HG03558 (cell line): ENCODE measurements at regions not wholly inside any gene's neighbourhood (a gene's known extent, or its start where the extent isn't known, plus 50 kb on each side); places are given as distances from the start of the nearest gene placed in this dataset.
"Not testable (repeated sequence)": the region's sequence is repeated elsewhere in the genome, so short reads cannot be mapped to it uniquely, and the experiment has no call there.

Source experiments
- ATAC-seq: cut with Tn5 transposase; IDR thresholded peaks from one replicate; pipeline ENCODE4 v1.9.1; 2021; ENCODE audit warnings: moderate number of reproducible peaks; ENCODE audit not compliant: unreplicated experiment; ENCODE audit errors: extremely low read depth

DNA sequence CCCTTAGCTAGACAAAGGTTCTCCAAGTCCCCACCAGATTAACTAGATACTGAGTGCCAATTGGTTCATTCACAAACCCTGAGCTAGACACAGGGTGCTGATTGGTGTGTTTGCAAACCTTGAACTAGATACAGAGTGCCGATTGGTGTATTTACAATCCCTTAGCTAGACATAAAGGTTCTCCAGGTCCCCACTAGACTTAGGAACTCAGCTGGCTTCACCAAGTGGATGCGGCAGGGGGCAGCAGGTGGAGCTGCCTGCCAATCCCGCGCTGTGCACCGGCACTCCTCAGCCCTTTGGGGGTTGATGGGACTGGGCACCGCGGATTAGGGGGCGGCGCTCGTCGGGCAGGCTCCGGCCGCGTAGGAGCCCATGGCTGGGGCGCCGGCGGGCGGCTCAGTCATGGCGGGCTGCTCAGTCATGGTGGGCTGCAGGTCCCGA is 157.6 kb downstream of the KLRB1 start:
- ATAC-seq: not testable (repeated sequence)

DNA sequence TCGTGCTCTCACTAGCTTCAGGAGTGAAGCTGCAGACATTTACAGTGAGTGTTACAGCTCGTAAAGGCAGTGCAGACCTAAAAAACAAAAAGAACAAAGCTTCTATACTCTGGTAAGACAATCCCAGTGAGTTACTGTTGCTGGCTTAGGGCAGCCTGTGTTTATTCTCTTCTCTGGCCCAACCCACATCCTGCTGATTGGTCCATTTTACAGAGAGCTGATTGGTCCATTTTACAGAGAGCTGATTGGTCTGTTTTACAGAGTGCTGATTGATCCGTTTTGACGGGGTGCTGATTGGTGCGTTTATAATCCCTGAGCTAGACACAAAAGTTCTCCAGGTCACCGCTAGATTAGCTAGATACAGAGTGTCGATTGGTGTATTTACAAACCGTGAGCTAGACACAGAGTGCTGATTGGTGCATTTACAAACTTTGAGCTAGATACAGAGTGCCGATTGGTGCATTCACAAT is 158.0 kb downstream of the KLRB1 start:
- not testable (repeated sequence) for ATAC-seq

DNA sequence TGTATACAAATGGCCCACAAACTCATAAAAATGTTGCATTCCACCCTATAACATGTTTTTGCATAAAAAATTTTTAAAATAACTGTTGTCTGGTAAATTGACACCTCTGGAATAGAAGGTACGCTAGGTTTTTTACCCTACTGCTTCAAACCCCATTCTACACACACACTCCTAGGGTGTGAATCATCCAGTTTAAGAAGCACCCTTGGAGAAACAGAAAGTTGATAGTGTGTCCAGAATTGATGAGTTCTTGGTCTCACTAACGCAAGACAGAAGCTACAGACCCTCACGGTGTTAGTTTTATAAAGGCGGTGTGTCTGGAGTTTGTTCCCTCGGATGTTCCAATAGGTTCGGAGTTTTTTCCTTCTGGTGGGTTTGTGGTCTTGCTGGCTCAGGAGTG is 158.5 kb downstream of the KLRB1 start:
- no peak for ATAC-seq

DNA sequence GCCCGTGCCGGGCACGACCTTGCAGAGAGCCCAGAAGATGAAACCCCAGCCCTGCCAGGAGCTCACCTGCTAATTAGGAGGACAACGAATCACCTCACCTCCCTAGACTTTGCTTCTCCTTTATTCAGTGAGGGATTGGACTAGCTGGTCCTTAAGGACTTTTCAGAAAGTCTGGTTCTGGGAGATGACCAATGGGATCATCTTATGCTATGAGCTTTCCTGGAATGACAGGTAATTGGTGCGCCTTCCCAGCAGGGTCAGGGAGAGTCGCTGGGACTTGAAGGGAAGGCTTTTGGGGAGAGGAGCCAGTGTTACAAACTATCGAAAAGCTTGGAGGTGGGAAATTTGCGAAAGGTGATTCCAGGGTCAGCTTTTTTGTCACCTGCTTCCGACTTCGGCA is 159.1 kb downstream of the KLRB1 start:
- ATAC-seq: not testable (repeated sequence)

DNA sequence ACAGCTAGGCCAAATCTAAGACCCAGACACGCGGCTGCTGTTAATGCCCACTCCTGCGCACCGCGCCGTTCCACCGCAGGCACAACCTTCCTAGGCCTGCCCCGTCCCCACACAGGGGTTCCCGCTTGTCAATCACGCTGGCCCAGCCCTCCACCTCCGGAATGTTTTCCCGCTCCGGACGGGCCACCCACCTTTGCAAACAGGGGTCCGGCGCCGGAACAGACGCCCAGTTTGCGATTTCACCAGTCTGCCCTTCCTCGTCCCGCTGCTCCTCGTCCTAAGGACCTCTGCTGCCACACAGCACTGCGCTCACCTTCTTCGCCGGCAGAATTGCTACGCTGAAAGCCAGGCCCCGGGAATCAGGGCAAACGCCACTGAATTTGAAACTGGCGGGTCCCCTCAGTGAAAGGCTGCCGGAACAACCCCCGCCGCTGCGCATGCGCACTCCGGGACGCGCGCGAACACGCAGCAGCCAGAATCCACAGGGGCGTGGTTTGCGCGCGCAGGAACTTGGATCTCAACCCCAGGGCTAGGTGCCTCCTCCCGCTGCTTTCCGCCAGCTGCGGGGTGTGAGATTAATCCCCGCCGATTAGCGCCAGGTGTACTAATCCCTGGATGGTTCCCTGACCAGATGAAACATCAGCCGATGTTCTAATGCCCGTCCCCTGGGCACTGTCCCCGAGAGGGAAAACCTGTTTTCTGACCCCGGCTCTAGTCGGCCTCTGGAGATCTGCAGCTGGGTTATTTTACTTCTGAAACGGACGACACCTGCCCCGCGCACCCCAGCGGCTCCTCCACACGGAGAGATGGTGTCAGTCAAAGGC is 159.7 kb downstream of the KLRB1 start:
- not testable (repeated sequence) for ATAC-seq

DNA sequence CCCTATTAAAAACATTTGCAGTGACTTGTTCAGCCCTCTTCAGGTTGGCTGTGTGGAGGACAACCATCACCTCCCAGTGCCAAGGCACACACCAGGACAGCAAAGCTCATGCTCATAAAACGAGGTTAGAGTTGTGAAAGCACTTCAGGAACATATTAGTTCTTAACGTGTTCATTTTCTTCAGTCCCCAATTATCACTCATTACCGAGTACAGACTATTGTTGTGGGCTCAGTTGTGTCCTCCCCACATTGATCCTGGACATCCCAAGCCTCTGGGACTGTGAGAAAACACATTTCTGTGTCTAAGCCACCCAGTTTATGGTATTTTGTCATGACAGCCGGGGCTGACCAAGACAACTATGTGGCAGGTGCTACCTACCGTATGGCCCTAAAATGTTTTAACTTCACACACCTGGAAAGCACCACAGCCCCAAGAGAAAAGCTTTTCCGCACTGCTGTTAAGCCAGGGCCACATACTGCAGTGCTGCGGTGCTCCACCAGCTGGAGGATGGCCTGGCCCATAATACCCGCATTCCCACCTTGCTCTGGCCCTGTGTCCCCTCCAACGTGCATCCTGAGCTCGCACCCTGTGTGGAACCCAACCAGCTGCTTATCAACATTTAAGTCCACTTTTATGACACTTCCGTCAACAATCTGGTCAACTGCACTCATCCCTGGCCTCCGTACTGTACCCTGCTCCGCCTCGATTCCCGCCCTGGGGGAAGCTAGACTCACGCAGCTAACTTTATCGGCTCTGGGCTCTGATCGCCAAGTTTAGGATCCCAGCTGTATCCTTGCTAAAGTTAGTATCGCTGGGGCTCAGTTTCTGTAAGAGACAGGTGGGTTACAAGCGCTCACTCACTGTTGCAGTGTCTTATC is 160.6 kb downstream of the KLRB1 start:
- not testable (repeated sequence) for ATAC-seq

DNA sequence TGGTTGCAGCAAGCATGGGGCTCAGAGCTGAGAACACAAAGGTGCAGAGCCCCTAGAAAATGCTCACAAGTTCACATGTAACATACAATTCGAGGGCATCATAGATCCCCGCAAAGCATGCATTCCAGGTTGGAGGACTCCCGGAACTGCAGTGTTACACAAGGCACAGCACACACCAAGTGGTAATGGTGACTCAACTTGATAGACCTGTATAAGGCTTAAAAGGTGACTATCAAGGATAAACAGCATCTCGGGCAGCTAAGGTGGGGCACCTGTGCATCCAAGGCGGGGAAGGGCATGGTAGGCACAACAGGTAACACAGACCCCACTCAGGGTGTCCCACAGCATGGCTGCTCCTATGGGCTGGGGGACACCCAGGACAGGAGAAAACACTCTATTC is 167.3 kb downstream of the KLRB1 start:
- ATAC-seq: not testable (repeated sequence)

DNA sequence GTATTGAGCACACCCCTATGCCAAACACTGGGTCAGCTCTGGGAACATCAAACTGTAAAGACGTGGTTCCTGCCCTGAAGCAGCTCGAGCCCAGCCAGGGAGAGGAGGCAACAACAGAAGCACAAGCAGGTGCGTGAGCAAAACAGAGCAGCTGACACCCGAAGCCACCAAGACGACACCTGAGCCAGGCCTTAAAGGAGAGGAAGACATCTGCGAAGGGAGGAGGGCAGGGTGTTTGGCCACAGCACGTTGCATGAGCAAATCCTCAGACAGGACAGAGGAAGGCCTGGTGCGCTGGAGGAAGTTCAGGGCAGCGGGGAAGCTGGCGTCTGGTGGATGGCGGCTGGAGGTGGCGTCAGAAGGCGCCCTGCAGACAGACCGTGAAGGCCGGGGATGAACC is 172.0 kb downstream of the KLRB1 start:
- ATAC-seq: not testable (repeated sequence)

DNA sequence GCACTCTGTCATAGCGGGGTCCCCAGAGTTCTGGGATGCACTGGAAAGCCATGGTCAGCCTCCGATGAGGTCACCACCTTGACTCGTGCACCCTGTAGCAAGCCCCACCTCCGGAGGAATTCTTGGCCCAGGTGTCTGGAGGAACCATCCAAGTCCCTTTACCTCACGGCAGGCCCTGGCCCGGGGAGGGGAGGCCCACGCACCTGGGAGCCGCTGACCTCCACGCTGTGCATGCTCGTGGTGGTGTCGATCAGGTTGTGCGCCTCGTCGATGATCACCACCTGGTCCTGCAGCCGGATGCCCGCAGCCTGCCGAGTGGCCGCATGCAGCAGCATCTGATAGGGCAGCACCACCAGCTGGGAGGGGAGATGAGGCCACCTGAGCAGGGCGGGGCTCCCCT is 177.3 kb downstream of the KLRB1 start:
- not testable (repeated sequence) for ATAC-seq

DNA sequence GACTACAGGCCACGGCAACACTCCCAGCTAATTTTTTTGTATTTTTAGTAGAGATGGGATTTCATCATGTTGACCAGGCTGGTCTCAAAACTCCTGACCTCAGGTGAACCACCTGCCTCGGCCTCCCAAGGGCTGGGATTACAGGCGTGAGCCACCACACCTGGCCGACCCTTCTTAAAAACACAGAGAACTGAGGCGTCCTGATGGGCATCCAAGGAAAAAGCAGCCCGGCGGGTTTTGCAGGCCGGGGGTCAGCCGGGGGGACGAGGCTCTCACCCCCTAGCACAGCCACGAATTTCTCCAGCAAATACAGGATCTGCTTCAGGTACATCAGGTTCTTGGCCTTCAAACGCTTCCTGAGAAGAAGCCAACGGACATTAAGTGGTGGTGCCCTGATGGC is 178.9 kb downstream of the KLRB1 start:
- ATAC-seq: not testable (repeated sequence)

DNA sequence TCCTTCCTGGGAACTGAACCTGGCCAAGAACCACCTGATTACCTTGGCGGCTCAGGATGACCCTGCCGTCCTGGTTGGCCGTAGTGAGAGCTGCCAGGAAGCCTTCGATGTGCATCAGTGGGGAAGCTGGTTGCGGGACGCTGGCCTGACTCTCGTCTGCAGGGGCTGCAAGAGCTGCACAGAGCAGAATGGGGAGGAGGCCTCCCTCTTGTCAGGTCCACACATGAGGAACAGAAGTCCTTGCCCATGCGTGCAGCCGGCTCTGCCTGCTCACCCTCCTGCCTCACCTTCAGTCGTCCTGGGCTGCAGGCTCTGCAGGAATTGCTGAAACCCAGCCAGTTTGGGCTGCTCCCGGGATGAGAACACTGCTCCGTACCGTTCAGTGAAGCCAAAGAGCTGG is 182.3 kb downstream of the KLRB1 start:
- ATAC-seq: not testable (repeated sequence)

DNA sequence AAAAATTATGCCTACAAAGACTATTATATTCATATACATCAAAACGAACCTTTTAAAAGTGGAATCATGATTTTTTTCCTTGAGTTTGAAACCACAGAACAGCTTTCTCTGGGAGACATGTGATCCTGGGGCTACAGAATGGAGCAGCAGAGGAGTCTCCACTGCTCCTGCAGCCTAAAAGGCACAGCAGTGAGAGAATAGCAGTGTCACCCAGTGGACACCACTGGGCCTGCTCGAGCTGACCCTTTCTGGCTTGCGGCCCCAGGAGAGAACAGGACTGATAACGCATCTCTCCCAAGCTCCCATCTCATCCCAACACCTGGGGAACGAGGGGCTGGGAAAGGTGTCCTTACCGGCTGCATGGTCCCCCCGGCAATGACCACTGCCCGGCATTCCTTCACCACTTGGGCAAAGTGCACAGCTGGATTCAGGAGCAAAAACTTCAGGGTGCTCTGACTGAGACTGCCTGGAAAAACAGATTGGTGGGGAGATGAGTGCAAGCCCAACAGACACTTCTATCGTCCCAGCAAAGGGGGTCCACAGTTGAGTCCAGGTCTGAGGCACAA is 183.5 kb downstream of the KLRB1 start:
- not testable (repeated sequence) for ATAC-seq

DNA sequence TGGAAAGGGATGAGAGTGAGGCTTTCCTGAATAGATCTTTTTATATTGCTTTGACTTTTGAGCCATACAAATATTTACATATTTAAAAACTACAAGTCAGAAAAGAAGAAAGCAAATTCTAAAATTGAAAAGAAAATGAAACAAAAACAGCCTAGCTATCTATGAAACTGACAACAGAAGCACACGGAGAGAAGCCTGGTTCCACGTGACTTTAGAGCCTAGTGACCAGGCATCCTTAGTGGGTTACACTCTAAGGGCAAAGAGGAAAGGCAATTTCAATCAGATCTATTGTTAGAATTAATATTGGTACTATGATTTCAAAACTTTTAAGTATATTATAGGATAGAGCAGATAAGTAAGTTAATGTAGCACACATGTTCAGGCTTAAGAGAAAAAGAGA is 185.0 kb downstream of the KLRB1 start:
- not testable (repeated sequence) for ATAC-seq

DNA sequence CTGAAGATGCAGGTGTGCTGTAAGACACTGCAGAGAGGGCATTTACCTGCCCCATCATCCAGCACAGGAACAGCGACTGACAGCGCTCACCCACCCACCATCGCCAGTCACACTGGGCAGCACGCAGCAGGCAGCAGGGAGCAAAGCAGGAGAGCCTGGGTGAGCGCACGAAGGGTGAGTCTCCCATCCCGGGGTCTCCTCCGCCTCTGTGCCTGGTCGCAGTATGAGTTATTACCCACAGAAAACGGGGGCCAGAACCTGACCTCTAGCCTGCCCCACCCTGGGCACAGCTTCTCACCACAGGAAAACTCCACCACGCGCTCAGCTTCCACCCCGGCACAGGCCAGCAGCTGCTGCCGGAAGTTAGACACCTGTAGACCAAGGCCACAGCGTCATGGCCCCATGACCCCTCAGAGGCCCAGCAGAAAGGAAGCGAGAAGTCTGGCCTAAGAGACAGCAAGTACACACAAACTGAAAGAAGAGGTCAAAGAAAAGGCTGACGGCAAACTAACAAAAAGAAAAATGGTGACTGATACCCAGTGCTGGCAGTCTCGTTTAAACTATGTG is 186.1 kb downstream of the KLRB1 start:
- ATAC-seq: not testable (repeated sequence)

DNA sequence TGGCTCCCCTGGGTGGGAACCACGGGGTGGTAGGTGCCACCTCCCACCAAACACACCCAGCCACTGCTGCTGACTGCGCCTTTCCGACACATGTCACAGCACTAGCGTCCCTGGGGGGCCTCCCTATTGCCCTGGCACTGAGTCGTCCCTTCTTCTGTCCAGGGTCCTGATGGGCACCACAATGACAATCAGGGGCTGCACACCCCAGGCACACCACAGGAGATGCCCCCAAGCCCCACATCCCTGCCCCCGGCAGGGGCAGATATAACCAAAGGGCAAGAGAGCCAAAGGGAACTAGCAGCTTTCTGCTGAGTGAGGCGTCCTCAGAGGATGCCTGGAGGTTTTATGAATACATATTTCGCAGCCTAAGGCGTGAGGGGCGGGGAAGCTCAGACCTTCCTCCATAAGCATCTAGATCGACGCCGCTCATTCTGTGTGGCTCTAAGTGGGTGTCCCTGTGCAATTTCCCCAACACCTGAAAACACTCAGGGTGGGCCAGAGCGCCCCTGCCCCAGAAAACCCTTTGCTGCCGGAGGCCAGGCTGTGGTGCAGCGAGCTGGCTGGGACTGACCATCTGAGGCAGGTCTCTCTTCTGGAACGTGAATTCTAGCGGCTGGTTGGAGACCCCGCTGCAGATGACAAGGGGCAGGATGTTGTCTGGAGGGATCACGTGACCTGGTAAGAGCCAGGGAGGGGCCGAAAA is 186.7 kb downstream of the KLRB1 start:
- ATAC-seq: not testable (repeated sequence)

DNA sequence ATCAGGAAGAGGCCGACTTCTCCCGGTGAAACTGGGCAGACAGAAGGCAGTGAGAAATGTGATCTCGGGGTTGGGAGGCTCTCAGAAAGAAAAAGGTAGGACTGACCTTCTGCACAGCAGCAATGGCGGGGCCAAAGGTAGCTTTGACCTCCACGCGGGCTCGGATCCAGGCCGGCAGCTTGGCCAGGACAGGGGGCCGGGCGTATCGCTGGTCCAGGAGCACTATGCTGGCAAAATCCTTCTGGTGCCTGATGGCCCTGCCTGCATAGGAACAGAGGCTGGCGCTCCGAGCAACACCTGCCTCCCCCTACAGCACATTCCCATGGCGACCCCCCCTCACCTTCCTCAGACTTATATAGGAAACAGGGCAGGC is 189.1 kb downstream of the KLRB1 start:
- not testable (repeated sequence) for ATAC-seq

DNA sequence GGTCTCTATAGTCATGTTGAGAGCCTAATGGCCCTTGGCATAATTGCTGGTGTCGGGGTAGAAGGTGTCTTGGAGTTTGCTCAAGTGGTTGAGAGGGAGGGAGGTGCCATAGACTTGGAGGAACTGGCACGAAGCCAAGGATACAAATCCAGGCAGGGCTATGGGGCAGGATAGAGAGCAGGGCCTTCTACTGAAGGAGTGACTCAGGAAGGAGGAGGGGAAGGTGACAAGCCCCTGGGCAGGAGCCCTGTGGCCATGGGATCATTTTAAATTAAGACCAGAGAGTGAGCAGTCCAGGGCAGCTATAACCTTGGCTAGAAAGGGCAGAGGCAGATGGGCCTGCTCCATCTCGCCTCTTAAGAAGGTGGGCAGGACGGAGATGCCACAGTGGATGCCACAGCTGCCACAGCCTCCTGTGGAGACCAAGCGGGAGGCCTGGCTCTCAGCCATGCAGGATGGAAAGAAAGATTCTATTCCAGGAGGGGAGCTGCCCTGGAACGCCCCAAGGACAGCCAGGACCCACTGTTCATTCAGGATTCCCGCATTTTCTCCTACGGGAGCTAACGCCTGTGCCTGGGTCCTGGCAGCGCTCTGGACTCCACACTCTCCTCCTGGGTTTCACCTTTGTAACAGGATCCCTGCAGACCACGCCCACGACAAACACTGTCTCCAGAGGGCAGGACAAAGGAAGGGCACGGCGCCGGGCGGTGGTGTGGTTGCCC is 189.6 kb downstream of the KLRB1 start:
- ATAC-seq: not testable (repeated sequence)

DNA sequence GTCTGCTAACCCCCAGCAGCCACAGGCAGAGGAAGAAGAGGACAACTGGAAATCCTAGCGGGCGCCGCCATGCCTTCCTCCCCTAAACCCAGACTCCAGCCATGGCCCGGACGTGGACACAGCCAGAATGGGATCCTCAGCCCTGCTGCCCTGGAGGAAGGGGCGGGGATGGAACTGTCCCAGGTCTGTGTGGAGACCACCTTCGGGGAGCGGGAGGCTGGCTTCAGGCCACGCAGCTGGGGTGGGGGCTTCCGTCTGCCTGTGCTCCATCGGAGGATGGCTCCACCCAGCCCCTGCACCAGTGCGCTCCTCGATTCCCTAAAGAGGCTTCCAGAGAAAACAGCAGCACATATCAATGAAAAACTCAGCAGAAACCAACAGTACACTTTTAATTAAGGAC is 190.4 kb downstream of the KLRB1 start:
- not testable (repeated sequence) for ATAC-seq

DNA sequence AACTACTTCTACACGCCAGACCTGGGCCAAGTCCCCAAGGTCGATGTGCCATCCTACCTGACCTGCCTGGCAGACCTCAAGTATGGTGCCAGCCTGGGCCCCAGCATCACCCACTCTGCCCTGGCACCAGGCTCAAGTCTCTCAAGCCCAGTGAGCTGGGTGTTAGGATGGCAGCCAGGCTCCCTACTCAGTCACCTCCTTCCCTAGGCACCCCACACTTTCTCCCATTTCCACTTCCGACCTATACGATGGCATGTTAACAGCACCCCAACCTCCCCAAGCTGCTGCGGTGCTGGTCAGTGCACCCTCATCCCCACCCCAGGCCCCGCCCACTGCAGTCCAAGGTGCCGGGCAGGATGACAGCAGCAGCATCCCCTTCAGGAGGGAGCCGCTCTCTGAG is 191.4 kb downstream of the KLRB1 start:
- ATAC-seq: not testable (repeated sequence)
